Neural cell (in vitro differentiated cells): ENCODE measurements at regions not wholly inside any gene's neighbourhood (a gene's known extent, or its start where the extent isn't known, plus 50 kb on each side); places are given as distances from the start of the nearest gene placed in this dataset.

Experiments used
- H2AFZ ChIP-seq: fragments of 200-600, 300-800 bp; sonication (generic), shearing (Covaris generic); 2 replicates; pipeline ENCODE4 v1.6.0; 2014; ENCODE audit warnings: low read depth, mild to moderate bottlenecking, antibody characterized with exemption, low read length, moderate library complexity
- H3F3A ChIP-seq: fragments of 200-600 bp; shearing (Covaris generic); 2 replicates; pipeline ENCODE4 v1.6.1; 2016; ENCODE audit warnings: mild to moderate bottlenecking, moderate library complexity, mixed read lengths, antibody characterized with exemption, low read length; ENCODE audit not compliant: insufficient read depth, poor library complexity, severe bottlenecking
- H3K27ac ChIP-seq: fragments of 200-600, 300-800 bp; sonication (generic), shearing (Covaris generic); 2 replicates; pipeline ENCODE4 v1.5.1; 2014; ENCODE audit warnings: mild to moderate bottlenecking, low read length, moderate library complexity
- H3K27me3 ChIP-seq: fragments of 300-800, 200-600 bp; sonication (generic), shearing (Covaris generic); 2 replicates; pipeline ENCODE4 v1.6.0; 2014; ENCODE audit warnings: mild to moderate bottlenecking, low read depth, low read length, moderate library complexity; ENCODE audit not compliant: insufficient read depth
- H3K36me3 ChIP-seq: fragments of 300-800, 200-600 bp; sonication (generic), shearing (Covaris generic); 2 replicates; pipeline ENCODE4 v1.5.1; 2014; ENCODE audit warnings: mild to moderate bottlenecking, antibody characterized with exemption, low read length, moderate library complexity; ENCODE audit not compliant: insufficient read depth
- H3K4me2 ChIP-seq: fragments of 300-800, 200-600 bp; sonication (generic), shearing (Covaris generic); 2 replicates; pipeline ENCODE4 v1.6.0; 2014; ENCODE audit warnings: mild to moderate bottlenecking, low read length
- H3K4me3 ChIP-seq: fragments of 300-800, 200-600 bp; sonication (generic), shearing (Covaris generic); 2 replicates; pipeline ENCODE4 v1.5.1; 2014; ENCODE audit warnings: mild to moderate bottlenecking, low read length, moderate library complexity
- H3K79me2 ChIP-seq: fragments of 200-600 bp; shearing (Covaris generic); replicated peaks from 2 replicates; pipeline ENCODE4 v1.6.0; 2014; ENCODE audit warnings: mild to moderate bottlenecking, low read length, moderate library complexity; ENCODE audit not compliant: insufficient read depth
- H3K9ac ChIP-seq: fragments of 300-800, 200-600 bp; sonication (generic), shearing (Covaris generic); 2 replicates; pipeline ENCODE4 v1.6.1; 2016; ENCODE audit warnings: mild to moderate bottlenecking, low read length, mixed read lengths
- H3K9me2 ChIP-seq: fragments of 200-600 bp; shearing (Covaris generic); 2 replicates; pipeline ENCODE4 v1.6.1; 2016; ENCODE audit warnings: mild to moderate bottlenecking, low read length, mixed read lengths; ENCODE audit not compliant: insufficient read depth
- H3K9me3 ChIP-seq: fragments of 200-600, 300-800 bp; sonication (generic), shearing (Covaris generic); 2 replicates; pipeline ENCODE4 v1.6.1; 2016; ENCODE audit warnings: mild to moderate bottlenecking, mixed run types, low read length, moderate library complexity, mixed read lengths
- H4K20me1 ChIP-seq: fragments of 200-600 bp; shearing (Covaris generic); 2 replicates; pipeline ENCODE4 v1.6.1; 2016; ENCODE audit warnings: mild to moderate bottlenecking, mixed run types; ENCODE audit not compliant: insufficient read depth
- CTCF ChIP-seq: fragments of 450-650 bp; IDR thresholded peaks from 2 replicates; pipeline ENCODE4 v1.5.1; 2014; ENCODE audit warnings: antibody characterized with exemption, mild to moderate bottlenecking, moderate library complexity; ENCODE audit not compliant: poor library complexity, severe bottlenecking
- EP300 ChIP-seq: fragments of 450-650 bp; conservative IDR thresholded peaks from 2 replicates; pipeline ENCODE4 v1.6.1; 2014; ENCODE audit warnings: antibody characterized with exemption, mild to moderate bottlenecking, moderate library complexity; ENCODE audit not compliant: poor library complexity, severe bottlenecking
- EZH2 ChIP-seq: fragments of 200-600, 300-800 bp; shearing (Covaris generic), sonication (generic); IDR thresholded peaks from 2 replicates; pipeline ENCODE4 v1.6.1; 2014; ENCODE audit warnings: antibody characterized with exemption, low read length, borderline replicate concordance, mild to moderate bottlenecking; ENCODE audit not compliant: insufficient read depth, poor library complexity, severe bottlenecking
- MXI1 ChIP-seq: fragments of 450-650 bp; conservative IDR thresholded peaks from 2 replicates; pipeline ENCODE4 v1.6.1; 2014; ENCODE audit warnings: antibody characterized with exemption, mild to moderate bottlenecking; ENCODE audit not compliant: poor library complexity, severe bottlenecking
- POLR2AphosphoS5 ChIP-seq: IDR thresholded peaks from 2 replicates; pipeline ENCODE4 v1.6.1; 2012
- RAD21 ChIP-seq: fragments of 450-650 bp; conservative IDR thresholded peaks from 2 replicates; pipeline ENCODE4 v1.6.1; 2014; ENCODE audit warnings: antibody characterized with exemption, mild to moderate bottlenecking, moderate library complexity
- REST ChIP-seq: IDR thresholded peaks from 2 replicates; pipeline ENCODE4 v1.6.1; 2012; ENCODE audit warnings: borderline replicate concordance
- SMC3 ChIP-seq: fragments of 450-650 bp; conservative IDR thresholded peaks from 2 replicates; pipeline ENCODE4 v1.6.1; 2014; ENCODE audit warnings: antibody characterized with exemption, mild to moderate bottlenecking, moderate library complexity; ENCODE audit not compliant: poor library complexity
- TAF1 ChIP-seq: IDR thresholded peaks from 2 replicates; pipeline ENCODE4 v1.6.1; 2012; ENCODE audit warnings: low read depth

- Histone ChIP-seq H2AFZ (no peak overlapping the region), H3F3A (no peaks in the 10 kb centered on the region), H3K4me3 (no peak overlapping the region), H3K36me3 (no peaks in the 10 kb centered on the region), H4K20me1 (no peaks in the 10 kb centered on the region), H3K27ac (no peak overlapping the region), H3K9me3 (no peaks in the 10 kb centered on the region), H3K4me2 (no peak overlapping the region), H3K79me2 (no peaks in the 10 kb centered on the region), H3K27me3 (no peaks in the 10 kb centered on the region), H3K9me2 (no peaks in the 10 kb centered on the region), H3K9ac (no peak overlapping the region)
- TF ChIP-seq EP300, result no peak
- no peak for TF ChIP-seq CTCF
- TF ChIP-seq SMC3, result no peak
- TF ChIP-seq REST, result no peak
- TF ChIP-seq POLR2AphosphoS5, result no peak
- TF ChIP-seq EZH2, result no peak
- TF ChIP-seq TAF1, result no peak
- TF ChIP-seq MXI1, result no peak
- no peak for TF ChIP-seq RAD21
These were observed 1983.5 kb upstream of the C9orf72 start for GRCh38 chr9:29556746-29557145.

GRCh38 chr9:29564564-29564963 is 1991.3 kb upstream of the C9orf72 start:
- Histone ChIP-seq H3K79me2 (no peaks in the 10 kb centered on the region), H3K36me3 (no peaks in the 10 kb centered on the region), H3K9me3 (no peaks in the 10 kb centered on the region), H3K9me2 (no peaks in the 10 kb centered on the region), H2AFZ (no peak overlapping the region), H3K27ac (no peak overlapping the region), H3K4me3 (no peak overlapping the region), H3K27me3 (no peaks in the 10 kb centered on the region), H3K4me2 (no peak overlapping the region), H4K20me1 (no peaks in the 10 kb centered on the region), H3K9ac (no peak overlapping the region), H3F3A (no peaks in the 10 kb centered on the region)
- no peak for TF ChIP-seq CTCF
